Naive thymus-derived CD4-positive, alpha-beta T cell (primary cell): ENCODE measurements at regions not wholly inside any gene's neighbourhood (a gene's known extent, or its start where the extent isn't known, plus 50 kb on each side); places are given as distances from the start of the nearest gene placed in this dataset.

ENCODE experiments used
- ATAC-seq: fragments of 150-1000 bp; cut with Tn5 transposase; 2 replicates; pipeline ENCODE4 v1.10.0; 2021; ENCODE audit warnings: mild to moderate bottlenecking, moderate library complexity
- CTCF ChIA-PET: fragments of 350-600 bp; sonication (Branson Sonifier 250); formaldehyde crosslinking; loops from one replicate; lab custom pipeline; 2021; ENCODE audit warnings: antibody characterized with exemption; lab: Charles Lee
- POLR2A ChIA-PET: fragments of 350-600 bp; sonication (Branson Sonifier 250); formaldehyde crosslinking; loops from one replicate; lab custom pipeline; 2021; ENCODE audit warnings: antibody characterized with exemption, inconsistent platforms; lab: Charles Lee
- DNase-seq, 9 donors: peaks; one replicate each; pipeline versions ENCODE4 v3.0.0 to v3.0.0-alpha.2; 2020 to 2022; ENCODE audit warnings: mixed read lengths in 1 of 9
- H3K27ac ChIP-seq: one replicate; pipeline ENCODE4 v1.7.0; 2013; ENCODE audit warnings: mild to moderate bottlenecking, low read depth, low read length, moderate library complexity
- H3K27me3 ChIP-seq, 2 donors: one replicate each; pipeline ENCODE4 v1.7.0; 2013; ENCODE audit warnings: low read length in 2 of 2, mild to moderate bottlenecking in 2 of 2, moderate library complexity in 2 of 2; ENCODE audit not compliant: control insufficient read depth in 2 of 2, insufficient read depth in 2 of 2
- H3K36me3 ChIP-seq, 3 experiments: 1 replicate in 2 of 3; 2 replicates in 1 of 3; pipeline ENCODE4 v1.7.0; 2013; ENCODE audit warnings: low read length in 3 of 3, mild to moderate bottlenecking in 3 of 3, moderate library complexity in 1 of 3; ENCODE audit not compliant: insufficient read depth in 3 of 3, control insufficient read depth in 2 of 3
- H3K4me1 ChIP-seq, 2 donors: one replicate each; pipeline ENCODE4 v1.7.0; 2013; ENCODE audit warnings: low read length in 2 of 2, mild to moderate bottlenecking in 2 of 2, moderate library complexity in 1 of 2; ENCODE audit not compliant: control insufficient read depth in 2 of 2, insufficient read depth in 2 of 2
- H3K4me3 ChIP-seq: 2 replicates; pipeline ENCODE4 v1.7.0; 2013; ENCODE audit warnings: mild to moderate bottlenecking, low read length
- H3K9me3 ChIP-seq, 3 experiments: 1 replicate in 2 of 3; 2 replicates in 1 of 3; pipeline ENCODE4 v1.7.0; 2013; ENCODE audit warnings: low read length in 3 of 3; ENCODE audit not compliant: control insufficient read depth in 2 of 3
- H3K27ac Mint-ChIP-seq, 9 donors: one replicate each; pipeline ENCODE4 v1.8.0; 2020 to 2022; ENCODE audit warnings: mixed read lengths in 9 of 9, mild to moderate bottlenecking in 8 of 9, moderate library complexity in 5 of 9, inconsistent platforms in 2 of 9
- H3K27me3 Mint-ChIP-seq, 5 donors: one replicate each; pipeline ENCODE4 v1.8.0; 2021 to 2022; ENCODE audit warnings: mixed read lengths in 5 of 5, mild to moderate bottlenecking in 1 of 5
- H3K36me3 Mint-ChIP-seq, 5 donors: one replicate each; pipeline ENCODE4 v1.8.0; 2020 to 2022; ENCODE audit warnings: mixed read lengths in 5 of 5, mild to moderate bottlenecking in 3 of 5, inconsistent platforms in 1 of 5
- H3K4me1 Mint-ChIP-seq, 7 donors: one replicate each; pipeline ENCODE4 v1.8.0; 2020 to 2022; ENCODE audit warnings: mixed read lengths in 7 of 7, mild to moderate bottlenecking in 3 of 7, inconsistent platforms in 1 of 7
- H3K4me3 Mint-ChIP-seq, 10 donors: one replicate each; pipeline ENCODE4 v1.8.0; 2020 to 2022; ENCODE audit warnings: mild to moderate bottlenecking in 10 of 10, mixed read lengths in 10 of 10, moderate library complexity in 6 of 10, inconsistent platforms in 2 of 10
- H3K9me3 Mint-ChIP-seq, 11 donors: one replicate each; pipeline ENCODE4 v1.8.0; 2020 to 2022; ENCODE audit warnings: mixed read lengths in 11 of 11, mild to moderate bottlenecking in 4 of 11, inconsistent platforms in 1 of 11, moderate library complexity in 1 of 11
- intact Hi-C, 2 donors: fragments of 100-400 bp; cut with micrococcal nuclease; formaldehyde crosslinking; loops; one replicate each; pipeline ENCODE4 v1.15.1; 2023

GRCh38 chr7:79953130-79953529 lies 181.5 kb upstream of the GNAI1 start:
- Mint-ChIP-seq H3K4me3 (no peak overlapping the region), H3K27ac (no peak overlapping the region), H3K36me3 (no peaks in the 10 kb centered on the region), H3K4me1 (no peaks in the 10 kb centered on the region), H3K27me3 (no peaks in the 10 kb centered on the region), H3K9me3 (peaks cover 0 to 2% (median 0%) of the 10 kb centered on the region in 11 donors)
- POLR2A ChIA-PET: no interaction called here
- no peak for ATAC-seq
- Histone ChIP-seq H3K4me1 (no peaks in the 10 kb centered on the region), H3K27ac (no peak overlapping the region), H3K27me3 (no peaks in the 10 kb centered on the region), H3K4me3 (no peak overlapping the region), H3K36me3 (no peaks in the 10 kb centered on the region), H3K9me3 (no peaks in the 10 kb centered on the region)
- CTCF ChIA-PET: interaction anchor here (0.7 kb wide), 1 partner anchor 11 kb away, joined by 3 read pairs; no protein-coding TSS in a partner anchor
- no peak for DNase-seq
- intact Hi-C loops: loop anchor here in 1 of 2 donors (5.0 kb wide), 1 partner anchor 36 kb away; no protein-coding TSS in a partner anchor

- no peak for ATAC-seq
- no peaks in the 10 kb centered on the region for H3K27me3 Mint-ChIP-seq
- H3K9me3 Mint-ChIP-seq: peaks cover 0 to 2% (median 0%) of the 10 kb centered on the region in 11 donors
These were observed 182.2 kb upstream of the GNAI1 start for GRCh38 chr7:79952399-79952798.

GRCh38 chr7:79951415-79951814 lies 183.2 kb upstream of the GNAI1 start:
- no peak overlapping the region for H3K4me3 ChIP-seq
- intact Hi-C loops: loop anchor here in 1 of 2 donors (5.0 kb wide), 1 partner anchor 34 kb away; no protein-coding TSS in a partner anchor
- no peak for DNase-seq
- no peaks in the 10 kb centered on the region for H3K4me1 Mint-ChIP-seq
- no peaks in the 10 kb centered on the region for H3K27me3 Mint-ChIP-seq
- H3K36me3 Mint-ChIP-seq: no peaks in the 10 kb centered on the region
- no peak overlapping the region for H3K27ac ChIP-seq
- no peaks in the 10 kb centered on the region for H3K4me1 ChIP-seq
- ATAC-seq: no peak
- no peaks in the 10 kb centered on the region for H3K9me3 ChIP-seq
- H3K4me3 Mint-ChIP-seq: no peak overlapping the region
- no peak overlapping the region for H3K27ac Mint-ChIP-seq
- ChIA-PET POLR2A (no interaction called here), CTCF (no interaction called here)
- H3K36me3 ChIP-seq: no peaks in the 10 kb centered on the region
- H3K27me3 ChIP-seq: no peaks in the 10 kb centered on the region
- H3K9me3 Mint-ChIP-seq: peaks cover 0 to 6% (median 0%) of the 10 kb centered on the region in 11 donors

More at GRCh38 chr7:79952399-79952798, 182.2 kb upstream of the GNAI1 start:
- POLR2A ChIA-PET: no interaction called here
- H3K4me1 ChIP-seq: no peaks in the 10 kb centered on the region
- no peaks in the 10 kb centered on the region for H3K27me3 ChIP-seq
- intact Hi-C loops: loop anchor here in 1 of 2 donors (5.0 kb wide), 1 partner anchor 35 kb away; no protein-coding TSS in a partner anchor
- no peaks in the 10 kb centered on the region for H3K36me3 ChIP-seq
- H3K4me3 ChIP-seq: no peak overlapping the region
- H3K4me1 Mint-ChIP-seq: no peaks in the 10 kb centered on the region
- H3K4me3 Mint-ChIP-seq: no peak overlapping the region
- H3K27ac Mint-ChIP-seq: no peak overlapping the region
- no peaks in the 10 kb centered on the region for H3K9me3 ChIP-seq
- CTCF ChIA-PET: no interaction called here
- H3K27ac ChIP-seq: no peak overlapping the region
- H3K36me3 Mint-ChIP-seq: no peaks in the 10 kb centered on the region
- DNase-seq: no peak

GRCh38 chr7:79949778-79950177 lies 184.9 kb upstream of the GNAI1 start:
- Mint-ChIP-seq H3K36me3 (no peaks in the 10 kb centered on the region), H3K9me3 (peaks cover 0 to 8% (median 3%) of the 10 kb centered on the region in 11 donors), H3K4me3 (no peak overlapping the region), H3K4me1 (no peaks in the 10 kb centered on the region), H3K27ac (no peak overlapping the region), H3K27me3 (no peaks in the 10 kb centered on the region)
- H3K36me3 ChIP-seq: no peaks in the 10 kb centered on the region
- DNase-seq (no peak), ATAC-seq (no peak)
- POLR2A ChIA-PET: no interaction called here
- no peaks in the 10 kb centered on the region for H3K9me3 ChIP-seq
- intact Hi-C loops: loop anchor here in 1 of 2 donors (5.0 kb wide), 1 partner anchor 32 kb away; no protein-coding TSS in a partner anchor
- no peaks in the 10 kb centered on the region for H3K4me1 ChIP-seq
- CTCF ChIA-PET: no interaction called here
- no peak overlapping the region for H3K27ac ChIP-seq
- no peaks in the 10 kb centered on the region for H3K27me3 ChIP-seq
- no peak overlapping the region for H3K4me3 ChIP-seq

- CTCF ChIA-PET: no interaction called here
- H3K4me3 Mint-ChIP-seq: no peak overlapping the region
- intact Hi-C loops: loop anchor here in 1 of 2 donors (2.0 kb wide), 1 partner anchor 20 kb away; no protein-coding TSS in a partner anchor
These were observed 198.2 kb upstream of the GNAI1 start for GRCh38 chr7:79936281-79936983.

GRCh38 chr7:79934727-79935126 lies 199.9 kb upstream of the GNAI1 start:
- ATAC-seq (no peak), DNase-seq (no peak)
- Histone ChIP-seq H3K27me3 (no peaks in the 10 kb centered on the region), H3K36me3 (no peaks in the 10 kb centered on the region), H3K9me3 (no peaks in the 10 kb centered on the region), H3K27ac (no peak overlapping the region), H3K4me3 (no peak overlapping the region), H3K4me1 (no peaks in the 10 kb centered on the region)
- H3K27me3 Mint-ChIP-seq: no peaks in the 10 kb centered on the region
- H3K4me1 Mint-ChIP-seq: peaks cover 0 to 7% (median 3%) of the 10 kb centered on the region in 7 donors
- H3K36me3 Mint-ChIP-seq: no peaks in the 10 kb centered on the region
- no peak overlapping the region for H3K4me3 Mint-ChIP-seq
- H3K27ac Mint-ChIP-seq: no peak overlapping the region
- intact Hi-C loops: no loop called here
- H3K9me3 Mint-ChIP-seq: peaks cover 0 to 10% (median 0%) of the 10 kb centered on the region in 11 donors
- ChIA-PET POLR2A (interaction anchor here (0.7 to 0.9 kb wide), 2 partner anchors 12 to 19 kb away, joined by 3 to 7 read pairs; no protein-coding TSS in a partner anchor), CTCF (no interaction called here)

More at GRCh38 chr7:79936281-79936983, 198.2 kb upstream of the GNAI1 start:
- Mint-ChIP-seq H3K4me1 (peaks cover 0 to 7% (median 3%) of the 10 kb centered on the region in 7 donors), H3K27me3 (no peaks in the 10 kb centered on the region), H3K36me3 (no peaks in the 10 kb centered on the region), H3K27ac (no peak overlapping the region), H3K9me3 (peaks cover 0 to 10% (median 0%) of the 10 kb centered on the region in 11 donors)
- H3K4me3 ChIP-seq: no peak overlapping the region
- H3K9me3 ChIP-seq: no peaks in the 10 kb centered on the region
- DNase-seq (no peak), ATAC-seq (no peak)
- no peaks in the 10 kb centered on the region for H3K4me1 ChIP-seq
- no peaks in the 10 kb centered on the region for H3K27me3 ChIP-seq
- H3K36me3 ChIP-seq: no peaks in the 10 kb centered on the region
- POLR2A ChIA-PET: no interaction called here
- no peak overlapping the region for H3K27ac ChIP-seq
